ENCODE measurements at regions not wholly inside any gene's neighbourhood (a gene's known extent, or its start where the extent isn't known, plus 50 kb on each side); places are given as distances from the start of the nearest gene placed in this dataset.
"Not testable (repeated sequence)": the region's sequence is repeated elsewhere in the genome, so short reads cannot be mapped to it uniquely, and the experiment has no call there.

DNA sequence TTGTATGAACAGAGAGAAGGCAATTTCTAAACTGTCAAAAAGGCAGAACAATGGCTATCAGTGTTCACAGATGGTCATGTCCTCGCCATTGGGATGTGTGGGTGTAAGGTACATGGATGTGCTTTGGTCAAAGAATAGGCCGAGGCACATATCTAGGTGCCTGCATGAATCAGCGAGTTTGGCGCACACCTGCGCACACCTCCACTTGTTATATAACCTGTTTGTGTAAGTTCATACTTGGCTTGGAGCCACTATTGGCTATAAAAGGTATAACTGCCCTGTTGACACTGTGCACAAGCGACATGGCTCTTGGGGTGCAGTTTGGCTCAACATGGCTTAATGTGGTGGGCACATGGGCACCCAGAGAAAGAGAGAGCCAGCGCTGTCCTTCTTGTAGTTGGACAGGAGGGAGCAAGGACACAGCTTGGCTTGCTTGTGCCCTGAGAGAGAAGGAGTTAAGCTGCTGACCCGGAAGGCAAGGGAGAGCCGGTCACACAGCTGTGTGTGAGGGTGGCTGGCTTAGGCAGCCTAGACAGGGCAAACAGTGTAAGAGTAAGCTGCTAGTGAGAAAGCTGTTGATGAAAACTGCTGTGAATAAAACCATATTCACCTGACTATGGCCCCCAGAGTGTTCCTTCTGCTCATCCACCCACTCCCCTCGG is 499.1 kb downstream of the KCNJ2 start:
- DNase-seq, result no peak

DNA sequence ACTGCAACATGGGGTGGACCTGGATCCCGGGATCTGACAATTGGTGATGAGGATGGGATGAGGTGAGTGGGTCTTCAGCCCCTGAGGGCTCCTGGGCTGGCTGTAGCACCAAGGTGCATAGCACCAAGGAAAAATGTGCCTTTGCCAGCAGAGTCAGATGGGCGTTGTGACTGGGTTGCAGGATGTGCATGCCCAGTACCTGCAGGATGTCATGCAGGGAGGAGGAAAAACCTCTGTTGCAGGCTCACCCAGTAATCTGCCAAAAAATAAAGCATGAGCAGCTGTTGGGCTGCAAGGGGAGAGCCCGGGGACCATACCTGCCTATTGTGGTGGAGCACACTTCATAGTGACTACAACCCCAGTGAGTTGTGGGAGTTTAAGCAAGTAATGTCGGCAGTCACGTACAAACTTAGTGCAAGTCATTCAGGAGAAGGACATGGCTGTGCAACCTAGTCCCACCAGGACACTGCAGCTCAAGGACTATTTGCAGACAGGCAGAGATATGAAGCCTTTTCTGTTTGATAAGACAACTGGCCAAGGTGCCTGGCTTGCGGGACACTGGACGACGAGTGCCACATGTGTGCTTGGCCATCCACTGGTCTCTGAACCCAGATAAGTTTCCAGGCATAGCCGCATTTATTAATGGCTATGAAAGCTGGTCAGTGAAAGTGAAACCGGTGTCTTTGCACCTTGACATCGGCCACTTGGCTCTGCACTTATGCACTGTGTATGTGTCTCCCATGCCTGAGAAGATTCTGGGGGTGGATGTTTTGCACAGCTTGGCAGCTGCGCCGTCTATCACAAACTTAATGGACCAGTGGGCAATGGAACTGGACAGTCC is 499.8 kb downstream of the KCNJ2 start:
- DNase-seq, result no peak

DNA sequence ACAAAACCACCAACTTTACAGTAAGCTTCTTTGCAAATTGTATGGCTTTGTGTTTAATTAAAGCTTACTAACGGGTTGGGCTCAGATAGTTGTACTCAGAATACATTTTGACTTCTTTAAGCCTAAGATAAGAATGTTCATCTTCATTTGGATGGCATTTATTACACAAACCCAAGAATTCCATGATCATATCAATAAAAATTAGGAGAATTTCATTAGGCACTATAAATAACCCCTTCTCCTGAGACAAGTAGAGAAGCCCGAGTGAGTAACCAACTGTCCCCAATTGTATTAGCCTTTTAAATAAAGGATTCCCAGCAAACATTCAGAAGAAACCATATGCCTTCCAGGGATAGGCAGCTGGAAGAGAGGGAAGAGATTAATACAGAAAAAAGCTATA is 504.7 kb downstream of the KCNJ2 start:
- no peak for DNase-seq

DNA sequence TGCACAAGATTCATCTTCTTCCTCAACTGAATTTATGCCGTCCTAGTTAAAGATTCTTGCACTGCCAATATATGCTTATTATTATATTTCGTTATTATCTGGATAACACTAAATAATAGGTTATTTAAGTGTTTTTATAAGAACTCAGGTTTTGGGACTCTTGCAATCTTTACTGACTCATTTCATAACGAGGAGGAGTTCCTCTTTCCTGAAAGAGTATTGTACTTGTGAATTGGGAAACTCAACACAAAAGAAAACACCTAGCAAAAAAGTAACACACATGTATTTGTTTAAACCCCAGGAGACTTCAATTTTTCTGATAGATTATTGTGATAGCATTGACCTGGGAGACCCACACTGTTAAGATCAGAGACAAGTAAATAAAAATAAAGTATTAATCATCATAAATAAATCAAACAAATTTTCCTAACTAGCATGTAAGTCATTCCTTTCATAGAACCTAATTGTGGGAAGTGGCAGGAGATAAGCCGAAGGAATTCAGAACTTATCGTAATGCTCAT is 505.8 kb downstream of the KCNJ2 start:
- no peak for DNase-seq

DNA sequence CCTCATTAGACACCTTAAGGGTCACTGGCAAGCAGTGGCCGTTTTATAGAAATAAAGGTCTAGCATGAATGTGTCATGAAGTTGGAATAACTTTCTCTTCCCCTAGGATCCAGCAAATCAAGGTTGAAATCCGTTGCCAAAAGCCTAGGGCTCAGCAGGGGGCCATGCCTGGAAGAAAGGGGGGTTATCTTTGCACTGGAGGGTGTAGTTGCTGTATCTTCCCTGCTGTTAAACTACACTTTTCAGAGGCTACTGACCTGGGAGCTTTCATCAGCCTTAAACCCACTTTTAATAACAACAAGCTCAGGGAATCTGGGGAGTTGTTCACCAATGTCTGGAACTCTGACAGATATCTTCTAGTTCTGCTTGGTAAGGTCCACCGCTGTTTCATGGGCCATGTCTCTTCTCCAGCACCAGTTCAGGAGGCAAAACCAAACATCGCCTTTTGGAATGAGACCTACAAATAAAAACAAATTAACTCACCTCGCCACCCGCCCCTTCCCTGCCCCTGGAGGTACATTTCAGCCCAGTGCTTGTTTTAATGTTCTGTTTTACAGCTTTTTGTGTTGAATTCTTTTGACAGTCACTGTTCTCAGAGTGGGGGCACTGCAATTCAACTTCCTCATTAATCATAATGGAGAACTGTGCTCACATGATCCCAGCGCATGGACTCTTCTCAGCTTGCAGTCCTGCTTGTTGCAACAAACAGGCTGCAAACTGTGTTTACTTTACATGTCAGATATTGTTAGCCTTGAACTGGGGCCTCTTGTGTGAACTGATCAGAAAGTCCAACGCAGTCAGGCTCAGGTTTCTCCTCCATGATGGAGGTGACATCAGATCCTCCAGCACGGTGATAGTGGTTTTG is 508.7 kb downstream of the KCNJ2 start:
- DNase-seq, result no peak

DNA sequence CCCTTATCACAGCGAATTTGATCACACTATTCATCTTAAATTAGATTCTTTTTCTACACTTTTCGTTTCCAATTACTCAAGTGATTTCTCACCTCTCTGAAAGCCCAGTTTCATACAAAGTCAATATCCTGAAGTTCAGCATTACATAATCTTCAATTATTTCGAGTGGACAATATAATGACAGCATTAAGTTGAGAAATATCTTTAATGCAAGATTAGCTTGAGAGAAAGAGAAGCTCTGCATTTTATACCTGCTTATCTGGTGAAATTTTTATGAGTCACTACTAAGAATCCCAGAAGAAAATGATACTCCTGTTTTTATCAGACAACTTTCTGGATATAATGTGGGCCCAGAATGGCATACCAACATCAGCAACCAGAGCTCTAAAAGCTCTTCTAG is 509.6 kb downstream of the KCNJ2 start:
- no peak for DNase-seq

DNA sequence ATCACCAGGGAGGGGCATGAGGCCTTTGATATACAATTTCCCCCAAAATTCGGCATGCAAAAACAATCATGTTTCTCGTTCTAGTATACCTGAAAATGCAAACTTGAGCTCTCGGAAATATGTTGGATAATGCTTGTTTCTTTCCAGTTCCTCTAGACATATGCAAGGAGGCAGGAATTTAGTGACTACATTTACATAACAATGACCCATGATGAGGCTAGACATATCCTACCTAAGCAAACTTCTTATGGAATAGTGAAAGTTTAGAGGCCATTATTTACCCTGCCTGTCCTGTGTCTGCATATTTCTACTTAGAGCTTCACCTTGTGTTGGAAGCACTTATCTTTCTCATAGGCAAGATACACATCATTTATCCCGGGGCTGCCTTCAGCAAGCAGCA is 514.6 kb downstream of the KCNJ2 start:
- no peak for DNase-seq

DNA sequence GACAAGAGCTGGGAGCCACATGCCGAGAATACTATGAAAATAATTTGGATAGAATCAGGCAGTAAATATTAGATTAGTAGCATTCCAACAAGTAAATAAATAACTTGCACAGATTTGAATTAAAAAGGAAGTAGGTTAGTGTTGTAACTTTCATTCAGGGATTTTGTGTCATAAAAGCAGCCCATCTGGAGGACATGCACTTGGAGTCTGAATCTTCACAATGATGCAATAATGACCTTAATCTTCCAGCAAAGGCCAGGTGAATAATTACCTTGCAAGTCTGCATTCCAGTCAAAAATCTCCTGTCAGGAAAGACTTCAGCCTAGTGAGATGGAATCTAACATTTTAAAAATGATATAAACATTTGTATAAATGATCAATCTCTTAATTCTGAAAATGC is 518.1 kb downstream of the KCNJ2 start:
- DNase-seq, result no peak

DNA sequence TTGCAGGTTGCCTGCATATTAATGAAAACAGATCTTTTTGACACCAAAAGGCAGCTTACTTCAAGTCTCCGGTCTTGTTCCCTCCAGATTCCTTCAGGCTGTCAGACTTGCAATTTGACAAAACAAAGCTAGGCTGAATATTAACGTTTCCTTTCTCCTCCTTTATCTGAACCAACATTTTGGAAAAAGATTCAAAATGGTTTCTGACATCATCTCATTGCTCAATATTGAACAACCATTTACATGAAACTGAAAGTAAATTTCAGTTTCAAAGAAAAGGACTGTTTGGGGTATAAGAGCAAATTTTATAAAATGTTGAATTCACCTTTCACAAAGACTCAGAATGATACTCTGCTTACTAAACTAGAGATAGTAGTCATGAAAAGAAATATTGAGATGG is 521.8 kb downstream of the KCNJ2 start:
- no peak for DNase-seq

DNA sequence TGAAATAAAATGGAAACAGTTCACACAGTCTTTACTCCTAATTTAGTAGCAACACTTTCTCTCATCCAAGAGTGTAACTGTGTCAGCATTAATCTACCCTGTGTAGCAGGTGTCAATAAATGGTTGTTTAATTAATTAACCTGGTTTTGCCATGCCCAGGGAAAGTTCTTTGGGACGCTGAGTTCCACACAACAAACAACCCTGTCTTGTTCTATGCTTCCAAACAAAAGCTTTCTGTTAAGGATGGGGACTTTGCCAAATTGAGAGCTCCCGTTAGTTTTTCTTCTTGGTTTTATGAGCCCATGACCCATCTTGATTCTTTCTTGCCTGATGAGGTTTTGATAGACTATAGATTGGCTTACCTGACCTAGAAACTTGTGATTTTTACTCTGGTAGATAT is 530.1 kb downstream of the KCNJ2 start:
- no peak for DNase-seq

DNA sequence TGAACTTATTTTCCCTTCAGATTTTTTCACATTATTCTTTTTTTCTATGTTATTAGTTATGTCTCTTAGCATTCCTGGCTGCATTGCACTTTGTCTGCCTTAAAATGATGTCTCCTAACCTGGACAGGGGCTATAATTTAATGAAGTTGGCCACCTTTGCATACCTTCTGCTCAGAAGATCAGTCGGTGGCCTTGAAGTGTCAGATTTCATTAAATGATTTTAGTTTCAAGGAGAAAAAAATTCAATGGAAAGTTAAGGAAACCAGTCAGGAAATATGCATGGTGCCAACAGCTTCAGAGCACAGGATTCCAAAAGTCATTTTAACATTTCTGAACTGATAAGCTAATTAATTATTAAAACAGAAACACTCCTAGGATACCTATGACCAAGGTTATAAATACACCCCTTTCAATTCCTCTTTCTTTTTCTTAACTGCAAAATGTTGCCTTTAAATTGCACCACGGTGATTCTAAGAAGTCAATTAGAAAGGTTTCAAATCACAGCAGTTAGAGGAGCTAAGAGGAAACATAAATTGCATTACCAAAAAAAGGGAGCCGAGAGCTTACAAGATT is 533.4 kb downstream of the KCNJ2 start:
- no peak for DNase-seq

DNA sequence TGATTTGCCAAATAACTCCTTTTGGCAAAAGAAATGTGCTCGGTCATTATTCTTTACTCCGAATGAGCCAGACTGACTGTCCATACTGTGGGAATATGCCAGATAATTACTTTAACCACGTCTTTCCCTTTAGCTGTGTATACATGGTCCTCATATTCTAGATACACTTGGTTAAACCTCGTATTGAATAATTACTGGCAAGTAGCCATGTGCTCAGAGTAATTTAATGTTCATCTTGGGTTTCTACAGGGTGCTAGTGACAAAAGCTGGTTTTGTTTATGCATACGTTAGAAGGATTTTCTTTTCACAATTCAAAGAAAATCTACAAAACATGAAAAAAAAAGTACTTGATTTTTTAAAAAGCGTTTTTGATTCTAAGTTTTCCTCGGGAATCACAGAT is 540.3 kb downstream of the KCNJ2 start:
- no peak for DNase-seq

DNA sequence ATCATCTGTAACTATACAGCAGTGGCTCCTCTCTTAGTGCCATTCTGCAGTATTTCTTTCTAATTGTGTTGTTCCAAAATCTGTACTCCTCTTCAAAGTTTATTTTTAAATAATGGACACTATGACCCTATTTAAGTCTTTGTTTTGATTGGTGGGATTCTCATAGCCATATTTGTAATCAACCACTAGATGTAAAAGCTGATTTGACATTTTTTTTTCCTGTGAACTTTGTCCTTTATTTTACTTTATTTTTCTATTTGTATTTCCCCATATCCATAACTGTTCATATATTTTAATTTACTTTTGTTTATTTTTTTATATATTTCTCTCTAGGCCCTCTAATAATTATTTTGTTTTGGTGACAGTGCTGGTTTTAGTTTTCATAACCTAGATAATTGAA is 544.4 kb downstream of the KCNJ2 start:
- DNase-seq, result no peak

DNA sequence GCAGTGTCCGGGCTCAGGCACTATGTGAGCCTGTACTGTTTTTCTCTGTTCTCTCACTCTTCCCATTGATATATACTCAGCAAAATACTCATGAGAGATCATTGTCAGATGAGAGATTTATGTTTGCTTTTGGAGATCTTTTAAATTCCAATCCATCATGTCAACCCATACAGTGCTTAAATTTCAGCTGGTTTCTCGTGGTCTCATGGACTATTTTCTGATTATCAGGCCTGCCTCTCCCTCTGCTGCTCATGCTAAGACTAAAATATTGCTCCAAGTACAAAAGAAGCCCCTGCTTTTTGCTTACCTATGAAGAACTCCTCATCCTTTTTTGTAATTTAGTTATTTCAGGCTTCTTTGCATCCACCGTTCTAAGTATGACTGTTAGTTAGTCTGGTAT is 547.2 kb downstream of the KCNJ2 start:
- DNase-seq, result no peak

DNA sequence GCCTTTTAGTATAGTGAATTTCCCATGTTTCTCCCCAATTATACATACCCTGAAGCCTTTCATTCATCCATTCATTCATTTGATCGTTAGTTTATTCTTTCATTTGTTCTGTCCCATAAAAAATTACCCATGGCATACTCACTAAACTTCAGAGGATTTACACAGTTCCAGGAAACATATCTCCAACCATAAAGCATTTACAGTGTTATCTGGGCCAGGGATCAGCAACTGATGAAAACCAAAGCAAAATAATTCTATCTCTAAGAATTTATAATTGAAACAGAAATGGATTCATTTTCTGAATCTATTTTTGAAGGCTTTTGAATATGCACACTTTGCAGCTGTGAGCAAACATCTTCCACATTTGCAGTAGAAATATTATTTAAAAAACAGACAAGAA is 547.7 kb downstream of the KCNJ2 start:
- no peak for DNase-seq

DNA sequence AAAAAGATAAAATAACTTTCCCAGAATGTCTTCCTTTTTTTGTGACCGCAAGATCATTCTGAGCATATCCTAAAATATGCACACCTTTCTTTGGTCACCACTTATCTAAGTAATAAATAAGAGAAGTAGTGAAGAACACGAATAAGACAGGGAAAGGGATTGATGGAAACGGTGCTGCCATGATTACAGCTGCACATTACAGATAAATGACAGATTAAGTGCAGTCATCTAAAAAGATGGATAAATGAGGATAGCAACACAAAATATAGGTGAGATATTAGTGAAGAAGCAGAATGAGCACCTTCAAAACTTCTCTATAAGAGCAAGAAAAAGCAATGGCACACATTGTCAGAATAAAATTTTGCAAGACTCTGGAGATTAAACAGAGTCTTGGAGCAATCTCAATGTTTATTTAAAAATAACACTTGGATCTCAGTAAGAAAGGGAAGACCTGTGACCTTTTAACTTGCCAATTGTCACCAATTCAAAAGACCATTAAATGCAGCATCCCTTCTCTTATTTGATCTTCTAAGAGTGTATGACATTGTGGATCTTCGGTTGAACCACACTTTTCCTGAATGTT is 567.1 kb downstream of the KCNJ2 start:
- no peak for DNase-seq

DNA sequence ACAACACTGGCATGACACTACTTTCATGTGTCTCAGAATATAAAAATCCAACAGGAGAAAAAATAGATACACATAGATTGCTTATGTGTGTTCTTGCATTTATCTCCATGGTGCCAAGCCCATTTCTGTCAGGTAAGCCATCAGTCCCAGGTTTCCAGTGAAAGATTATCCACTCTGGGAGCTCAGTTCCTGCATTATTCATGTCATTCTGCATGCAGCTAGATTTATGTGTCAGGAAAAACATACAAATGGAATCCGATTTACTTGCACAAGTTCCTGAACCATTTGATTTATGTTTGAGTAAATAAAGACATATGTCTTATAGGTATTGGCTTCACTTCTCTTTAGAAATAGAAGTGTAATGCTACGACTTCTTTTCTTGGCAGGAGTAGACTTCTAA is 569.7 kb downstream of the KCNJ2 start:
- DNase-seq, result no peak

DNA sequence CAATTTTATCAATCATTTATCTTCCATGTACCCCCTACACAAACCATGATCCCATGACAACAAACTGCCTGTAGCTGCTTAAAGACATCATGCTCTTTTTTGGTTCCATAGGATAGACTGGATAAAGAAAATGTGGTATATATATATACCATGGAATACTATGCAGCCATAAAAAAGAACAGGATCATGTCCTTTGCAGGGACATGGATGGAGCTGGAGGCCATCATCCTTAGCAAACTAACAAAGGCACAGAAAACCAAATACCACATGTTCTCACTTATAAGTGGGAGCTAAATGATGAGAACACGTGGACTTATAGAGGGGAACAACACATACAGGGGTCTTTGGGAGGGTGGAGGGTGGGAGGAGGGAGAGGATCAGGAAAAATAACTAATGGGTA is 577.2 kb downstream of the KCNJ2 start:
- DNase-seq, result not testable (repeated sequence)

DNA sequence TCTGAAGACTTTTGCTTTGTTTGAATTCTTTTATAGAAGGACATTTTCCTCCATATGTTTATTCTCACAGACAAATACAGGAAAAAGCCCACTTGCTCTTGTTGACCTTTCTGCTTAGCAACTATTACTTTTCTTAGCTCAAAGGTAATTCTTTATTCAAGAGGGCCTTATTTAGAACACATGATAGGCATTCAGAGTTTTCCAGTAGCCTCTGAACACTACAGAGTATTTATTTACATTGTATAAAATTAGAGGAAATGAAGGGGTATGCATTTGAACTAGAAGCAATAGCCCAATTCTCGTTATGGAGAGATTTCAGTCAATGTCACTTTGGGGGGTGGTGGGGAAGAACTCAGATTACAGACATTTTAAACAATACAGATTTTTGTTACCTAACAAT is 581.7 kb downstream of the KCNJ2 start:
- no peak for DNase-seq

DNA sequence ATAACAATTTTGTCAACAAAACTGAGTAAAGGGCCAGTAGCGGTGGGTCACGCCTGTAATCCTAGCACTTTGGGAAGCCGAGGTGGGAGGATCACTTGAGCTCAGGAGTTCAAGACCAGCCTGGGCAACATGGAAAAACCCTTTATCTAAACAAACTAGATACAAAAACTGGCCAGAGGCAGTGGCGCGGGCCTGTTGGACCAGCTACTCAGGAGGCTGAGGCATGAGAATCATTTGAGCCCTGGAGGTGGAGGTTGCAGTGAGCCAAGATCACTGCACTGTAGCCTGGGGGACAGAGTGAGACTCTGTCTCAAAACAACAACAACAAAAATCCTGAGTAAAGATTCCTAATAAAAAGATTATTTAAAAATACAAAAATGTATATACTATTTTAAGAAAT is 583.1 kb downstream of the KCNJ2 start:
- DNase-seq, result not testable (repeated sequence)

DNA sequence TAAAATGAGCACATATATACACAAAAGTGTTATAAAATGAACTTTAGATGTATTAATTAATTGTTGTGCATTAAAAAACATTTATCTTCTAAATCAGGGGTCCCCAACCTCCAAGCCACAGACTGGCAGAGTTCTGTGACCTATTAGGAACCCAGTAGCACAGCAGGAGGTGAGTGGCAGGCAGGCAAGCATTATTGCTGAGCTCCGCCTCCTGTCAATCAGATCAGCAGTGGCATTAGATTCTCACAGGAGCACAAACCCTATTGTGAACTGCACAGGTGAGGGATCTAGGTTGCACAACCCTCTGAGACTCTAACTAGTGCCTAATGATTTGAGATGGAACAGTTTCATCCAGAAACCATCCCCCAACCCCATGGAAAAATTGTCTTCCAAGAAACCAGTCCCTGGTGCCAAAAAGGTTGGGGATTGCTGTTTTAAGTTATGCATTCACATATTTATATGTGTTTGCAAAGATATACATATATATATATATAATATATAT is 583.7 kb downstream of the KCNJ2 start:
- DNase-seq, result no peak

DNA sequence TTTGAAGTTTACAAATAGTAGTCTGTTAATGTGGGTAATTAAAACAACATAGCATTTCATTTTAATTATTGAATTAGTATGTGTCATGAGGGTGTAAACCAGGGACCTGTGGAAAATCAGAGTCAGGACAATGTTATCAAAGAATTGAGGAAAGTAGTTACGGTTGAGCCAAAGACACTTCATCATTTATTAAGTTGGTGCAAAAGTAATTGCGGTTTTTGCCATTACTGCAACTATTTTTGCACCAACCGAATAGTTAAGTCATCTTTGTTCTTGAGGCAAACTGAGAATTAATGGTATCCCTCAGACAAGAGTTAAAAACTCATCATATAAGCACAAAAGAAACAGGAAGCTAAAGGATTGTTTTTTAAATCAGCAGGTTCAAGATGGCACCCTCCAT is 593.7 kb downstream of the KCNJ2 start:
- no peak for DNase-seq
